HCT116 (cell line): ENCODE measurements at regions not wholly inside any gene's neighbourhood (a gene's known extent, or its start where the extent isn't known, plus 50 kb on each side); places are given as distances from the start of the nearest gene placed in this dataset.

Experiments
- ATAC-seq: fragments of 200-7000 bp; cut with Tn5 transposase; 2 replicates; pipeline ENCODE4 v1.9.1; 2020; ENCODE audit warnings: mild to moderate bottlenecking, moderate library complexity
- BruUV-seq: library from RNA; stranded (reverse); fragments of 400-500 nt; replicated peaks from 2 replicates; lab custom pipeline; 2021; lab: Mats Ljungman, UMichigan
- CTCF ChIA-PET: fragments of 300-600 bp; sonication (Branson Sonifier 250); formaldehyde crosslinking; loops from one replicate; lab custom pipeline; 2021; ENCODE audit warnings: antibody characterized with exemption; lab: Charles Lee
- POLR2A ChIA-PET: fragments of 300-600, 350-600 bp; sonication (Branson Sonifier 250); formaldehyde crosslinking; loops from one replicate; lab custom pipeline; 2021; ENCODE audit warnings: antibody characterized with exemption; lab: Charles Lee
- RAD21 ChIA-PET, 2 experiments: fragments of 300-600 bp; sonication (Branson Sonifier 250); formaldehyde crosslinking; loops; one replicate each; lab custom pipeline; 2023; ENCODE audit warnings: low total read pairs in 2 of 2; ENCODE audit not compliant: uncharacterized antibody in 2 of 2, unreplicated experiment in 2 of 2, low non-redundant PET in 1 of 2; lab: Charles Lee
- DNase-seq: peaks from one replicate; pipeline ENCODE4 v3.0.0-alpha.2; 2010; ENCODE audit warnings: low read depth, low spot score
- H2AFZ ChIP-seq: fragments of 200-600 bp; shearing (Covaris generic), sonication (generic); 2 replicates; pipeline ENCODE4 v1.6.1; 2017; ENCODE audit warnings: low read depth, mixed run types, mixed read lengths, antibody characterized with exemption, low read length; ENCODE audit not compliant: poor library complexity, severe bottlenecking
- H3K27ac ChIP-seq: 2 replicates; pipeline ENCODE4 v1.5.1; 2012; ENCODE audit warnings: low read depth, low read length
- H3K27me3 ChIP-seq: fragments of 200-600 bp; sonication (generic); 2 replicates; pipeline ENCODE4 v1.6.1; 2016; ENCODE audit warnings: mixed run types, low read length, mixed read lengths; ENCODE audit not compliant: insufficient read depth
- H3K36me3 ChIP-seq, 2 experiments: fragments of 200-500 bp in 1 of 2; fragments of 200-600 bp in 1 of 2; sonication (Bioruptor generic) in 1 of 2; sonication (generic) in 1 of 2; 2 replicates each; pipeline versions ENCODE4 v1.5.1 to v1.6.1; 2014 to 2016; ENCODE audit warnings: low read length in 2 of 2, inconsistent platforms in 1 of 2, mixed read lengths in 1 of 2, mixed run types in 1 of 2; ENCODE audit not compliant: insufficient read depth in 2 of 2, control insufficient read depth in 1 of 2
- H3K4me1 ChIP-seq, 2 experiments: fragments of 200-600 bp in 1 of 2; sonication (generic) in 1 of 2; 2 replicates each; pipeline versions ENCODE4 v1.5.1 to v1.6.1; 2012 to 2017; ENCODE audit warnings: low read length in 2 of 2, inconsistent platforms in 1 of 2, mild to moderate bottlenecking in 1 of 2, mixed read lengths in 1 of 2, mixed run types in 1 of 2, moderate library complexity in 1 of 2; ENCODE audit not compliant: insufficient read depth in 2 of 2, control insufficient read depth in 1 of 2
- H3K4me2 ChIP-seq: fragments of 200-600 bp; sonication (generic); 2 replicates; pipeline ENCODE4 v1.6.1; 2017; ENCODE audit warnings: mixed run types, low read length, mixed read lengths
- H3K4me3 ChIP-seq, 2 experiments: fragments of 200-600 bp in 1 of 2; sonication (generic) in 1 of 2; replicated peaks in 1 of 2; 2 replicates each; pipeline ENCODE4 v1.5.1; 2011 to 2016; ENCODE audit warnings: low read length in 2 of 2, control low read depth in 1 of 2, low read depth in 1 of 2, mild to moderate bottlenecking in 1 of 2, mixed read lengths in 1 of 2, mixed run types in 1 of 2
- H3K79me2 ChIP-seq: fragments of 200-600 bp; sonication (generic); 2 replicates; pipeline ENCODE4 v1.6.1; 2017; ENCODE audit warnings: mild to moderate bottlenecking, mixed run types, low read length, moderate library complexity, mixed read lengths; ENCODE audit not compliant: insufficient read depth
- H3K9ac ChIP-seq: fragments of 200-600 bp; sonication (generic); 2 replicates; pipeline ENCODE4 v1.6.1; 2016; ENCODE audit warnings: low read length, mixed read lengths
- H3K9me2 ChIP-seq: fragments of 200-600 bp; sonication (generic), shearing (Covaris generic); 2 replicates; pipeline ENCODE4 v1.6.1; 2017; ENCODE audit warnings: mixed run types, mild to moderate bottlenecking, moderate library complexity; ENCODE audit not compliant: insufficient read depth
- H3K9me3 ChIP-seq, 2 experiments: fragments of 200-500 bp in 1 of 2; fragments of 200-600 bp in 1 of 2; sonication (Bioruptor generic) in 1 of 2; sonication (generic) in 1 of 2; 2 replicates each; pipeline ENCODE4 v1.6.1; 2014 to 2017; ENCODE audit warnings: low read length in 2 of 2, mixed read lengths in 2 of 2, inconsistent platforms in 1 of 2, low read depth in 1 of 2, mild to moderate bottlenecking in 1 of 2, mixed run types in 1 of 2, moderate library complexity in 1 of 2; ENCODE audit not compliant: control insufficient read depth in 1 of 2, insufficient read depth in 1 of 2
- H4K20me1 ChIP-seq: fragments of 200-600 bp; sonication (generic), shearing (Covaris generic); 2 replicates; pipeline ENCODE4 v1.6.1; 2017; ENCODE audit warnings: mixed run types, mild to moderate bottlenecking, moderate library complexity; ENCODE audit not compliant: insufficient read depth
- CBX3 ChIP-seq: IDR thresholded peaks from 2 replicates; pipeline ENCODE4 v1.6.1; 2012; ENCODE audit warnings: low read depth
- CEBPB ChIP-seq: IDR thresholded peaks from 2 replicates; pipeline ENCODE4 v1.6.1; 2012; ENCODE audit warnings: low read depth
- CTCF ChIP-seq, 3 experiments: fragments of 200-600 bp in 1 of 3; sonication (generic) in 1 of 3; IDR thresholded peaks in 2 of 3; conservative IDR thresholded peaks in 1 of 3; 2 replicates each; pipeline ENCODE4 v1.5.1; 2012 to 2017; ENCODE audit warnings: low read depth in 2 of 3, low read length in 2 of 3, antibody characterized with exemption in 1 of 3, borderline replicate concordance in 1 of 3, control low read depth in 1 of 3, mild to moderate bottlenecking in 1 of 3, mixed read lengths in 1 of 3, mixed run types in 1 of 3, moderate library complexity in 1 of 3; ENCODE audit not compliant: insufficient read depth in 1 of 3
- EGR1 ChIP-seq: IDR thresholded peaks from 2 replicates; pipeline ENCODE4 v1.6.1; 2012; ENCODE audit warnings: low read depth
- ELF1 ChIP-seq: IDR thresholded peaks from 2 replicates; pipeline ENCODE4 v1.6.1; 2012; ENCODE audit warnings: low read depth, borderline replicate concordance
- EZH2phosphoT487 ChIP-seq: fragments of 200-600 bp; IDR thresholded peaks from 2 replicates; pipeline ENCODE4 v1.6.1; 2018; ENCODE audit warnings: antibody characterized with exemption, borderline replicate concordance
- FOSL1 ChIP-seq: IDR thresholded peaks from 2 replicates; pipeline ENCODE4 v1.6.1; 2012; ENCODE audit warnings: low read depth
- MAX ChIP-seq: IDR thresholded peaks from 2 replicates; pipeline ENCODE4 v1.6.1; 2012
- POLR2A ChIP-seq: IDR thresholded peaks from 2 replicates; pipeline ENCODE4 v1.7.0; 2011; ENCODE audit warnings: borderline replicate concordance; ENCODE audit not compliant: insufficient read depth, insufficient read length; ENCODE audit errors: extremely low read depth
- POLR2AphosphoS5 ChIP-seq: IDR thresholded peaks from 2 replicates; pipeline ENCODE4 v1.6.1; 2011; ENCODE audit warnings: mild to moderate bottlenecking, low read depth, low read length, moderate library complexity
- RAD21 ChIP-seq: IDR thresholded peaks from 2 replicates; pipeline ENCODE4 v1.6.1; 2012; ENCODE audit warnings: low read depth, mild to moderate bottlenecking
- REST ChIP-seq: IDR thresholded peaks from 2 replicates; pipeline ENCODE4 v1.6.1; 2012; ENCODE audit warnings: low read depth
- SIN3A ChIP-seq: IDR thresholded peaks from 2 replicates; pipeline ENCODE4 v1.6.1; 2012; ENCODE audit warnings: low read depth
- SRF ChIP-seq: IDR thresholded peaks from 2 replicates; pipeline ENCODE4 v1.6.1; 2012; ENCODE audit warnings: low read depth
- TCF7L2 ChIP-seq: IDR thresholded peaks from 2 replicates; pipeline ENCODE4 v1.7.0; 2011; ENCODE audit warnings: borderline replicate concordance, inconsistent platforms; ENCODE audit not compliant: insufficient read depth, insufficient read length; ENCODE audit errors: extremely low read depth
- YY1 ChIP-seq: IDR thresholded peaks from 2 replicates; pipeline ENCODE4 v1.6.1; 2011; ENCODE audit warnings: low read length, low read depth, moderate library complexity, mild to moderate bottlenecking; ENCODE audit not compliant: insufficient replicate concordance; ENCODE audit errors: extremely low read depth
- ZBTB33 ChIP-seq: IDR thresholded peaks from 2 replicates; pipeline ENCODE4 v1.6.1; 2011; ENCODE audit warnings: mild to moderate bottlenecking, low read length, moderate library complexity; ENCODE audit not compliant: insufficient replicate concordance; ENCODE audit errors: extremely low read depth
- intact Hi-C: fragments of 100-400 bp; cut with micrococcal nuclease; formaldehyde crosslinking; loops from 2 replicates; pipeline ENCODE4 v1.10.0; 2022

- no peaks in the 10 kb centered on the region for H3K79me2 ChIP-seq
- no peak overlapping the region for H3K27ac ChIP-seq
- H3K27me3 ChIP-seq: no peaks in the 10 kb centered on the region
- DNase-seq: no peak
- H3K4me1 ChIP-seq: no peaks in the 10 kb centered on the region
- no peaks in the 10 kb centered on the region for H3K9me2 ChIP-seq
- intact Hi-C loops: no loop called here
- ChIA-PET CTCF (no interaction called here), RAD21 (no interaction called here), POLR2A (no interaction called here)
- ATAC-seq: no peak
- no peak overlapping the region for H2AFZ ChIP-seq
- H3K9me3 ChIP-seq: no peaks in the 10 kb centered on the region; a peak in 1 of 4 replicates
- no TSS peak for BruUV-seq
- TF ChIP-seq CEBPB (no peak), SRF (no peak), ZBTB33 (no peak), FOSL1 (no peak), POLR2A (no peak), EGR1 (no peak), REST (no peak), CTCF (IDR thresholded peaks at IDR 0.05 in 2 of 3, conservative IDR thresholded peaks at IDR 0.05 in 1 of 3; ENCODE audit: borderline replicate concordance in 1 of 3, insufficient read depth in 1 of 3, low read depth in 2 of 3, low read length in 2 of 3) (no peak), EZH2phosphoT487 (no peak), CBX3 (no peak), ELF1 (no peak), POLR2AphosphoS5 (no peak), SIN3A (no peak), YY1 (no peak), MAX (no peak), RAD21 (no peak), TCF7L2 (no peak)
- no peaks in the 10 kb centered on the region for H4K20me1 ChIP-seq
- no peak overlapping the region for H3K4me2 ChIP-seq
- H3K9ac ChIP-seq: no peak overlapping the region
- H3K4me3 ChIP-seq: no peak overlapping the region
- H3K36me3 ChIP-seq: no peaks in the 10 kb centered on the region
Observed at GRCh38 chr4:24163314-24163713, 273.5 kb upstream of the PPARGC1A start.
